Activated CD4-positive, alpha-beta T cell treated with anti-CD3 and anti-CD28 coated beads, Interleukin-2, amount 10 ng/mL, durations not matched to agents 24 days and 14 days (primary cell): ENCODE measurements at regions not wholly inside any gene's neighbourhood (a gene's known extent, or its start where the extent isn't known, plus 50 kb on each side); places are given as distances from the start of the nearest gene placed in this dataset.
"Not testable (repeated sequence)": the region's sequence is repeated elsewhere in the genome, so short reads cannot be mapped to it uniquely, and the experiment has no call there.

Experiments used
- DNase-seq: peaks from one replicate; pipeline ENCODE4 v3.0.0; 2022
- H3K27ac Mint-ChIP-seq: one replicate; pipeline ENCODE4 v1.8.0; 2022; ENCODE audit warnings: mild to moderate bottlenecking, mixed read lengths
- H3K27me3 Mint-ChIP-seq: one replicate; pipeline ENCODE4 v1.8.0; 2022; ENCODE audit warnings: mixed read lengths
- H3K36me3 Mint-ChIP-seq: one replicate; pipeline ENCODE4 v1.8.0; 2022; ENCODE audit warnings: low read depth, mild to moderate bottlenecking, mixed read lengths
- H3K4me1 Mint-ChIP-seq: one replicate; pipeline ENCODE4 v1.8.0; 2021; ENCODE audit warnings: mixed read lengths
- H3K4me3 Mint-ChIP-seq: one replicate; pipeline ENCODE4 v1.8.0; 2022; ENCODE audit warnings: mild to moderate bottlenecking, moderate library complexity, mixed read lengths
- H3K9me3 Mint-ChIP-seq: one replicate; pipeline ENCODE4 v1.8.0; 2021; ENCODE audit warnings: mixed read lengths
- intact Hi-C: fragments of 100-400 bp; cut with micrococcal nuclease; formaldehyde crosslinking; loops from one replicate; pipeline ENCODE4 v1.15.1; 2023

- Mint-ChIP-seq H3K4me3 (no peak overlapping the region), H3K36me3 (no peaks in the 10 kb centered on the region), H3K27me3 (peaks cover 2% of the 10 kb centered on the region), H3K9me3 (no peaks in the 10 kb centered on the region), H3K27ac (no peak overlapping the region), H3K4me1 (peaks cover 20% of the 10 kb centered on the region)
- no peak for DNase-seq
- intact Hi-C loops, result loop anchor here (10.0 kb wide), 2 partner anchors 768 to 908 kb away; no protein-coding TSS in a partner anchor
These were observed 114.9 kb upstream of the ZFP64 start for GRCh38 chr20:52306477-52306876.

- Mint-ChIP-seq H3K4me1 (peaks cover 20% of the 10 kb centered on the region), H3K9me3 (no peaks in the 10 kb centered on the region), H3K4me3 (peak overlapping the region; percentile 6), H3K36me3 (no peaks in the 10 kb centered on the region), H3K27ac (peak overlapping the region; percentile 59), H3K27me3 (peaks cover 2% of the 10 kb centered on the region)
- intact Hi-C loops, result loop anchor here (10.0 kb wide), 2 partner anchors 769 to 909 kb away; no protein-coding TSS in a partner anchor
- peak; percentile 76 for DNase-seq
These were observed 114.3 kb upstream of the ZFP64 start for GRCh38 chr20:52305858-52306257.

GRCh38 chr20:52305024-52305645 is 113.6 kb upstream of the ZFP64 start:
- Mint-ChIP-seq H3K27ac (no peak overlapping the region), H3K4me3 (no peak overlapping the region), H3K4me1 (peaks cover 20% of the 10 kb centered on the region), H3K9me3 (no peaks in the 10 kb centered on the region), H3K36me3 (no peaks in the 10 kb centered on the region), H3K27me3 (peaks cover 2% of the 10 kb centered on the region)
- intact Hi-C loops, result loop anchor here (10.0 kb wide), 2 partner anchors 770 to 910 kb away; no protein-coding TSS in a partner anchor
- DNase-seq, result no peak

GRCh38 chr20:52303281-52303950 is 111.8 kb upstream of the ZFP64 start:
- H3K27me3 Mint-ChIP-seq, result peaks cover 2% of the 10 kb centered on the region
- no peak for DNase-seq
- no peak overlapping the region for H3K27ac Mint-ChIP-seq
- no peaks in the 10 kb centered on the region for H3K36me3 Mint-ChIP-seq
- H3K4me3 Mint-ChIP-seq, result no peak overlapping the region
- H3K4me1 Mint-ChIP-seq, result peaks cover 20% of the 10 kb centered on the region
- no peaks in the 10 kb centered on the region for H3K9me3 Mint-ChIP-seq
- intact Hi-C loops, result loop anchor here (10.0 kb wide), 2 partner anchors 771 to 911 kb away; no protein-coding TSS in a partner anchor

- Mint-ChIP-seq H3K9me3 (no peaks in the 10 kb centered on the region), H3K36me3 (no peaks in the 10 kb centered on the region), H3K4me1 (peaks cover 18% of the 10 kb centered on the region), H3K4me3 (no peak overlapping the region), H3K27me3 (peaks cover 2% of the 10 kb centered on the region), H3K27ac (no peak overlapping the region)
- DNase-seq, result no peak
- intact Hi-C loops, result loop anchor here (10.0 kb wide), 2 partner anchors 772 to 912 kb away; no protein-coding TSS in a partner anchor
These were observed 111.2 kb upstream of the ZFP64 start for GRCh38 chr20:52302736-52303135.

- not testable (repeated sequence) for H3K27me3 Mint-ChIP-seq, H3K9me3 Mint-ChIP-seq, DNase-seq, H3K36me3 Mint-ChIP-seq
- H3K4me1 Mint-ChIP-seq, result peaks cover 13% of the 10 kb centered on the region
- peak overlapping the region; percentile 3 for H3K4me3 Mint-ChIP-seq
- H3K27ac Mint-ChIP-seq, result peak overlapping the region; percentile 61
- intact Hi-C loops, result loop anchor here (10.0 kb wide), 2 partner anchors 773 to 913 kb away; no protein-coding TSS in a partner anchor
These were observed 110.5 kb upstream of the ZFP64 start for GRCh38 chr20:52302051-52302450.

- H3K9me3 Mint-ChIP-seq, result peaks cover 3% of the 10 kb centered on the region
- no peaks in the 10 kb centered on the region for H3K36me3 Mint-ChIP-seq
- no peak overlapping the region for H3K4me3 Mint-ChIP-seq
- intact Hi-C loops, result no loop called here
- H3K27me3 Mint-ChIP-seq, result no peaks in the 10 kb centered on the region
- no peaks in the 10 kb centered on the region for H3K4me1 Mint-ChIP-seq
- no peak for DNase-seq
- H3K27ac Mint-ChIP-seq, result no peak overlapping the region
These were observed 104.0 kb upstream of the ZFP64 start for GRCh38 chr20:52295556-52295955.

- Mint-ChIP-seq H3K27me3 (no peaks in the 10 kb centered on the region), H3K27ac (no peak overlapping the region), H3K4me1 (no peaks in the 10 kb centered on the region), H3K9me3 (peaks cover 3% of the 10 kb centered on the region), H3K4me3 (no peak overlapping the region), H3K36me3 (no peaks in the 10 kb centered on the region)
- intact Hi-C loops, result no loop called here
- no peak for DNase-seq
These were observed 102.6 kb upstream of the ZFP64 start for GRCh38 chr20:52294106-52294628.

- intact Hi-C loops, result no loop called here
- H3K27ac Mint-ChIP-seq, result no peak overlapping the region
- no peak for DNase-seq
- H3K9me3 Mint-ChIP-seq, result peaks cover 5% of the 10 kb centered on the region
- H3K36me3 Mint-ChIP-seq, result no peaks in the 10 kb centered on the region
- H3K4me1 Mint-ChIP-seq, result no peaks in the 10 kb centered on the region
- no peak overlapping the region for H3K4me3 Mint-ChIP-seq
- peaks cover 3% of the 10 kb centered on the region for H3K27me3 Mint-ChIP-seq
These were observed 99.5 kb upstream of the ZFP64 start for GRCh38 chr20:52291109-52291508.

- no peaks in the 10 kb centered on the region for H3K36me3 Mint-ChIP-seq
- no peaks in the 10 kb centered on the region for H3K4me1 Mint-ChIP-seq
- no peak overlapping the region for H3K27ac Mint-ChIP-seq
- H3K9me3 Mint-ChIP-seq, result peaks cover 5% of the 10 kb centered on the region
- no peak for DNase-seq
- H3K27me3 Mint-ChIP-seq, result peaks cover 3% of the 10 kb centered on the region
- no peak overlapping the region for H3K4me3 Mint-ChIP-seq
- intact Hi-C loops, result no loop called here
These were observed 99.0 kb upstream of the ZFP64 start for GRCh38 chr20:52290569-52290968.

- Mint-ChIP-seq H3K4me3 (no peak overlapping the region), H3K9me3 (peaks cover 5% of the 10 kb centered on the region), H3K36me3 (no peaks in the 10 kb centered on the region), H3K4me1 (no peaks in the 10 kb centered on the region), H3K27ac (no peak overlapping the region), H3K27me3 (peaks cover 5% of the 10 kb centered on the region)
- intact Hi-C loops, result no loop called here
- DNase-seq, result no peak
These were observed 98.5 kb upstream of the ZFP64 start for GRCh38 chr20:52289956-52290565.

GRCh38 chr20:52280407-52280806 is 88.8 kb upstream of the ZFP64 start:
- Mint-ChIP-seq H3K27ac (no peak overlapping the region), H3K27me3 (peaks cover 27% of the 10 kb centered on the region), H3K4me3 (no peak overlapping the region), H3K9me3 (no peaks in the 10 kb centered on the region), H3K4me1 (no peaks in the 10 kb centered on the region), H3K36me3 (no peaks in the 10 kb centered on the region)
- DNase-seq, result no peak
- intact Hi-C loops, result no loop called here

GRCh38 chr20:52279706-52280105 is 88.1 kb upstream of the ZFP64 start:
- no peaks in the 10 kb centered on the region for H3K4me1 Mint-ChIP-seq
- H3K36me3 Mint-ChIP-seq, result no peaks in the 10 kb centered on the region
- no peak overlapping the region for H3K27ac Mint-ChIP-seq
- no peak overlapping the region for H3K4me3 Mint-ChIP-seq
- H3K9me3 Mint-ChIP-seq, result no peaks in the 10 kb centered on the region
- H3K27me3 Mint-ChIP-seq, result peaks cover 22% of the 10 kb centered on the region
- intact Hi-C loops, result no loop called here
- DNase-seq, result no peak

GRCh38 chr20:52275181-52275691 is 83.7 kb upstream of the ZFP64 start:
- peaks cover 3% of the 10 kb centered on the region for H3K27me3 Mint-ChIP-seq
- no peak overlapping the region for H3K4me3 Mint-ChIP-seq
- no peak overlapping the region for H3K27ac Mint-ChIP-seq
- H3K9me3 Mint-ChIP-seq, result no peaks in the 10 kb centered on the region
- no peak for DNase-seq
- intact Hi-C loops, result no loop called here
- H3K4me1 Mint-ChIP-seq, result no peaks in the 10 kb centered on the region
- H3K36me3 Mint-ChIP-seq, result no peaks in the 10 kb centered on the region
